Germinal center (tissue), 1 donor: ENCODE measurements at regions not wholly inside any gene's neighbourhood (a gene's known extent, or its start where the extent isn't known, plus 50 kb on each side); places are given as distances from the start of the nearest gene placed in this dataset.
"Not testable (repeated sequence)": the region's sequence is repeated elsewhere in the genome, so short reads cannot be mapped to it uniquely, and the experiment has no call there.

Experiments
- DNase-seq: peaks from one replicate; pipeline ENCODE4 v3.0.0; 2012; ENCODE audit warnings: mixed read lengths, low spot score

DNA sequence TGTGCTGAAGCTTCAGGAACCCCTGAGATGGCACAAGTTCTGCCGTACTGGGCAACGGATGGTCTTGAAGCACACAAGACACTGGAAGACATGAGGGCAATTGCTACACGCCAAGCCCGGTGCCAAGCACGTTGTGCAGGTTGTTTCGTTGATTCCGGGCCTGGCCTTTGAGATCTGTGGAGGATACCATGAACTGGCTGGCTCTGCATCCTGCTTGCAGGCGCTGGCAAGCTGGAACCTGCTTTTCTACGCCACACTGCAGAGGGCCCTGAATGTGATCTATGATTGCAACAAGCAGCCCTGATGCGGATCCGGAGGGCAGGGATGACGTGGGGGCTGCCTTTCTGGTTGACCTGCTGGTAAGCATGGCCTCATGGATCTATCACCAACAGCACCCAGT, 262.5 kb upstream of the ATP10A start:
- DNase-seq = no peak

DNA sequence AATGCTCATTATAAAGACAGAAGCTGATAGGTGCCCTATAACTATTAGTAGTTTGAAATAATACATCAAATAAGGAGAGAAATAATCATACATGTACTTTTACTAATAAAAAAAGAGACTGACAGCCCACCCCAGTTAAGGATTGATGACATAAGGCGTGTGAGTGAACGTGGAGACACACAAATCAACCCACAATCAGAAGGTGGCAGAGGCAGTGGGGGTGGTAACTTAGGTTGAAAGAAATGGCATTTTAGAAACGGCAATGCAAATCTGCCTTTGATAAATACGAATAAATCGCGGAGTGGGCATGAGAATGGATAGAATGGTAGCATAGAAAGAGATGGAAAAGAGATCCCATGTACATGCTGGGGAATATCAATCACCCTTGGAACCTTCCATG, 256.2 kb upstream of the ATP10A start:
- no peak for DNase-seq

- no peak for DNase-seq
Measured at GRCh38 chr15:26115229-26115943, 252.3 kb upstream of the ATP10A start.

DNA sequence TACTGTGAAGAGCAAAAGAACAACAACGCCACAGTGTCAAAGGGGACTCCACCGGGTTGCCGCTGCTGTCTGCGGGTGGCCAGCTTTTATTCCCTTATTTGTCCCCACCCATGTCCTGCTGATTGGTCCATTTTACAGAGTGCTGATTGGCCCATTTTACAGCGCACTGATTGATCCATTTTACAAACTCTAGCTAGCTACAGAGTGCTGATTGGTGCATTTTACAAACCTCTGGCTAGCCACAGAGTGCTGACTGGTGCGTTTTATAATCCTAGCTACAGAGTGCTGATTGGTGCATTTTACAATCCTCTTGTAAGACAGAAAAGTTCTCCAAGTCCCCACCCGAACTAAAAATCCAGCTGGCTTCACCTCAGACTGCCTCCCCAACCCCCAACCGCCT, 251.0 kb upstream of the ATP10A start:
- not testable (repeated sequence) for DNase-seq

DNA sequence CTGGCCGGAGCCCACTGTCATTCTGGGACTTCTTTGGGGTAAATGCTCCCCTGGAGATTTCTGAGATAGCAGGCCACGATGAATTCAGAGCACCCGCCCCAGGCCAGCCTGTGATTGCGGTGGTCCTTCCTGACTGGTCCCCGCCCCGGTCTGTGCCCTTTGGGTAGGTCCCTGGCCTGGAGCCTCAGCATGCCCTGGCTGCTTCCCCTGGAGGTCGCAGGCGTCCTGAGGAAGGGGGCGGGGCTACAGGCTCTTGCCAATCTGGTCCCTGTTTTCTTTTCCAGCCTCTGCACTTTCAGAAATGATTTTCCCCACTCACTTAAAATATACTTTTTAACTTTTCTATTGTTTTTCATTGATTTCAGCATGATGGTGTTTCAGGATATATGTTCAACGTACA, 250.2 kb upstream of the ATP10A start:
- no peak for DNase-seq

GRCh38 chr15:26109203-26109602, 246.1 kb upstream of the ATP10A start:
- DNase-seq = no peak

DNA sequence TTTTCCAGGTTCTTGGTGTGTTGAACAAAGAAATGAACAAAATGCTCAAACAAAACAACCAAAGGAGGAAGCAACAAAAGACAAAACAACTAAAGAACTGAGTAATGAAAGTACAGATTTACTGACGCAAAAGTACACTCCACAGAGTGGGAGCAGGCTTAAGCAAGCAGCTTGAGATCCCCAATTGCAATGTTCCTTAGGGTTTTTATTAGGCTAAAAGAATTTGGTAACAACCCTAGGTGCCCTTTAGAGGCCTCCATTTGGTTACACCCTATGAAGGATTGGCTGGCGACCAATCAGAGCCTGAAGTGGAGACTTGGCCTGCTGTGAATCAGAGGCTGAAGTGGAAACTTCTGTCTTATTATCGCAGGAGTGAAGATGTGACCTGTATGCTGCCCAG, 243.4 kb upstream of the ATP10A start:
- no peak for DNase-seq

- DNase-seq = no peak
Measured at GRCh38 chr15:26103002-26103404, 239.9 kb upstream of the ATP10A start.

- no peak for DNase-seq
Measured at GRCh38 chr15:26102365-26102764, 239.2 kb upstream of the ATP10A start.

DNA sequence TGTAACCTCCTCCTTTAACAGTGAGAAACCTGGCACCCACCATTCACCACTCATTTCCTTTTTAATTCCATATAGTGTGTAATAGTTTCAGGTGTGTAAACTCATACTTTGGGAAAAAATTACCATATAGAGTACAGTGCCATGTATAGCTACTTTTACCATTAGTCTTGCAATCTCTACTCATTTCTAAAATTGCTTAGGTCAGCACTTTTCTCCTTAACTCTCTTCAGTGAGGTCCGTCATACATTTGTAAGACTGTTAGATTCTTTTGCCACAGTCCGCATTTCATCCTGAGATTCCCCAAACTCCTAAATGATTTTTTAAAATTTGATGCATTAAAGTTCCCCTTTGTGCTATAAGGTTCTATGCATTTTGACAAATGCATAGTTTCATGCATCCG, 238.3 kb upstream of the ATP10A start:
- no peak for DNase-seq

DNA sequence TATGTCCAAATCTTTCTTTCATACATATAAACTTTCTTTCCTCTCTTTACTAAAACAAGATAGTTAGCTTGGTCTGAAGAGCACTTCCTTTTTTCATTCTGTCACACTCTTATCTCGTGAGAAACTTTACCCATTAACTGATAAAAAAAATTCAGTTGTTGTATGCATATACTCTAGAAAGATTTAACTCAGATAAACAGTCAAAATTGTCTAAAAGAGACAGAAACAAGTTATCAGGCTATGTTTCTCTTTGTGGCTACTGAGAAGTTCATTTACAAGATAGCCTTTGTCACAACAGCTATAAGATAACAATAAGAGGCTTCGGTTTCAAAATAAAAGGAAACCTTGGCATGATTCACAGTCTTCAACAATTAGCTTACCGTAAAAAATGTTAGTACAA, 235.7 kb upstream of the ATP10A start:
- no peak for DNase-seq

DNA sequence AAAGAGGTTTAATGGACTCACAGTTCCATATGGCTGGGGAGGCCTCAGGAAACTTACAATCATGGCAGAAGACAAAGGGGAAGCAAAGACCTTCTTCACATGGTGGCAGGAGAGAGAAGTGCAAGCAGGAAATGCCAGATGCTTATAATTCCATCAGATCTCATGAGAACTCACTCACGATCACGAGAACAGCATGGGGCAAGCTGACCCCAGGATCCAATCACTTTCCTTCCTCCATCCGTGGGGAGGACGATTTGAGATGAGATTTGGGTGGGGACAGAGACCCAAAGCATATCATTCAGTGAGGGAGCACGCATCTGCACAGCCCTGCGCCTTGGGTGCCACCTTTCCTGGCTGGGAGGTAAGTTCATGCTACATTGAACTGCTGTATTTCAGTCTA, 234.1 kb upstream of the ATP10A start:
- DNase-seq = no peak

DNA sequence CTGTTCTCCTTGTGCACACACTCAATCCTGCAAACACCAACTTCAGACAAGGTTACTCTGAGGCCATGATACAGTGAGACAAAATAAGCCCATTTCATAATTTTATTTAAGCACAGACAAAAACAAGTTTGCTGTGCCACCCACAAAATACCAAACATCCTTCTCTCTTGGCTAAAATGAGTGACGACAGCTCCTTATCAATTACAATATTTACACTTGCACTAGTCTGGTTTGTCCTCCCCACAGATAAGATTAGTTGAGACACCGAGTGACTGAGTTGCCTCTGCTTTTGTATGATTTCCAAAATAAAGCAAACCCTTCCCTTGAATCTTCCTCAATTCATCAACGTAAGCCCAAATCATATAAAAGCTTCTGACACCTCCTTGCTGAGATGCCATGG, 233.5 kb upstream of the ATP10A start:
- no peak for DNase-seq

GRCh38 chr15:26095710-26096330, 232.7 kb upstream of the ATP10A start:
- DNase-seq = no peak

DNA sequence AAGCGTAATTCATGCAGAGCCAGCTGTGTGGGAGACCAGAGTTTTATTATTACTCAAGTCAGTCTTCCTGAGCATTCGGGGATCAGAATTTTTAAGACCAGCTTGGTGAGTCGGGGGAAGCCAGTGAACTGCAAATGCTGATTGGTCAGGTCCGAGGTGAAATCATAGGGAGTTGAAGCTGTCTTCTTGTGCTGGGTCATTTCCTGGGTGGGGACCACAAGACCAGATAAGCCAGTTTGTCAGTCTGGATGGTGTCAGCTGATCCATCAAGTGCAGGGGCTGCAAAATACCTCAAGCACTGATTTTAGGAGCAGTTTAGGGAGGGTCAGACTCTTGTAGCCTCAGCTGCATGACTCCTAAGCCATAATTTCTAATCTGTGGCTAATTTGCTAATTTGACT, 228.1 kb upstream of the ATP10A start:
- no peak for DNase-seq

GRCh38 chr15:26087881-26088280, 224.8 kb upstream of the ATP10A start:
- no peak for DNase-seq

- DNase-seq = no peak
Measured at GRCh38 chr15:26087395-26087794, 224.3 kb upstream of the ATP10A start.

- DNase-seq = no peak
Measured at GRCh38 chr15:26084771-26085170, 221.6 kb upstream of the ATP10A start.

DNA sequence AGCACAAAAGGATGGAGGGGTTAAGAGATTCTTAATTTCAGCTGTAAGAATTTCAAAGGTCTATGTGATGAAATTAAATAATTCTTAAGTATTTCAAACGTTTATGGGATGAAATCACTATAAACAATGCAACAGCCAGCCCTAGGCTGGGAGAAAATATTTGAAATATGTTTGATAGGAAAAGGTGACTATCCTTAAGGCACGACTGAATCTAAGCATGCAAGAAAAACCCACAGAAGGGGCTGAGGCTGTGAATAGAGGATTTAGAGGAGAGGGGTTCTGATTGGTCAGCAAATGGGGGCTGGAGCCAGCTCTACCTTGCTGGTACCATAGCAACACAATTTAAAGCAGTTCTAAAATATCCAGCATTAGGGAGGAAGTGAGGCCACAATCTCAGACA, 220.8 kb upstream of the ATP10A start:
- DNase-seq = peak; percentile 28

GRCh38 chr15:26083457-26083856, 220.3 kb upstream of the ATP10A start:
- DNase-seq = no peak

DNA sequence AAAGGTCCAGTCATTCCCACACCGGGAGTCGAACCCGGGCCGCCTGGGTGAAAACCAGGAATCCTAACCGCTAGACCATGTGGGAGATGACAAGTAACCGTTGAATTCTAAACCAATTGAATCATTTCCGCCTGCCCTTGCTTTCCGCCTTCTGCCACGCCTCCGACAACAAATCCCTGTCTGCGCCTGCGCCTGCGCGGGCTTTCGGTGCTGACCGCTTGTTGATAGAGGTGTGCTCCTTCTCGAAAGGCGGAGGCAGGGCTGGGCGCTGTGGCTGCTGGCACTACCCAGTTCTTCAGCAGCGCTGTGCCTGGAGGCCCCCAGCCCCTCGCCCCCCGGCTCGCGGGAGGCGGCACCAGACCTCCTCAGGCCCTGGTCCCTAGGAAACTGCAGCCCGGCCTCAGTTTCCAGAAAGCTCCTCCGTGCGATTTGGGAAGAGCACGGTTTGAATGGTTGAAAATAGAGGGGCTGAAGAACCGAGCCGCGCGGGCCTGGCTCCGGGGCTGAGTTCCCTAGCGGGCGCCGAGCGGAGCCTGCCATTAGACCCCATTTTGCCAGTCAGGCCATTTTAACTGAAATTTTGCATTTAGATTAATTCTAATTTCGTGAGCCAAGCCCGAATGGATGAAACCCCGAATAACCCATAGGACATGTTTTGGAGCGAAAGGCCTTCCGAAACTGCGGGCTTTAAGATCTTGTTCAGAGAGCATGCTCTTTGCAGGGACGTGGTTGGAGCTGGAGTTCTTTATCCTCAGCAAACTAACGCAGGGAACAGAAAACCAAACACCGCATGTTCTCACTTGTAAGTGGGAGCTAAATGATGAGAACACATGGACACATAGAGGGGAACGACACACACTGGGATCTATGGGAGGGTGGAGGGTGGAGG, 219.3 kb upstream of the ATP10A start:
- peak; percentile 92 for DNase-seq

DNA sequence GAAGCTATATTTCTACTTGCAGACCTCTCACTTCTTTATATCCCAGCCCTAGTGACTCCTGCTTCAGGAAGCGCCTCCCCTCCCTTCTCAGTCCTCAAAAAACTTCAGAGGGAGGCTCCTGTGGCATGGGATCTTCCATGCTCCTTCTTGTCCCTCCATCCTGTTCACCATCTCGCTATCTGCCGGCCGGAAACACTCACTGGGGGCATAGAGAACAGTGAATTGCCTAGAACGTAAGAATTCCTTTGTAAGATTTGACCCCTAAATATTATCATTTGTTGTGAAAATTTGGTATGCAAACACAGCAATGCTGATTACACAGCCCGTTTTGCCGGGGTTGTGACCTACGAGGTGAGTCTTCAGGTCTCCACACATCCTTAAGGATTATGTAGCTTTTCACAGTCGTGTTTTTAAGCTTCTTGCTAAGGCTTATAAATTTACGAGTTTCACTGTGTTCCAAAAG, 218.7 kb upstream of the ATP10A start:
- no peak for DNase-seq

- no peak for DNase-seq
Measured at GRCh38 chr15:26075770-26076169, 212.6 kb upstream of the ATP10A start.
